Prostate gland (tissue), 2 donors: ENCODE measurements at regions not wholly inside any gene's neighbourhood (a gene's known extent, or its start where the extent isn't known, plus 50 kb on each side); places are given as distances from the start of the nearest gene placed in this dataset.

Experiments
- DNase-seq: peaks from one replicate; pipeline ENCODE4 v3.0.0-alpha.2; 2019; ENCODE audit warnings: low spot score
- H3K27ac ChIP-seq, 2 donors: fragments of 200-600 bp; sonication (generic); 2 replicates each; pipeline ENCODE4 v1.5.1; 2017 to 2019
- H3K27me3 ChIP-seq: fragments of 200-600 bp; sonication (generic); replicated peaks from 2 replicates; pipeline ENCODE4 v1.5.1; 2019; ENCODE audit not compliant: insufficient read depth
- H3K36me3 ChIP-seq, 2 donors: fragments of 200-600 bp; sonication (generic); 1 replicate in 1 of 2; 2 replicates in 1 of 2; pipeline versions ENCODE4 v1.5.1 to v1.8.1; 2017 to 2019
- H3K4me1 ChIP-seq: fragments of 200-600 bp; sonication (generic); replicated peaks from 2 replicates; pipeline ENCODE4 v1.5.1; 2019
- H3K4me3 ChIP-seq, 2 donors: fragments of 200-600 bp; sonication (generic); 2 replicates each; pipeline ENCODE4 v1.5.1; 2017 to 2019
- H3K9me3 ChIP-seq: fragments of 200-600 bp; sonication (generic); 2 replicates; pipeline ENCODE4 v1.5.1; 2017
- CTCF ChIP-seq, 4 experiments: fragments of 200-600 bp in 2 of 4; fragments of 450-650 bp in 2 of 4; sonication (generic) in 2 of 4; IDR thresholded peaks; 1 replicate in 3 of 4; 2 replicates in 1 of 4; pipeline ENCODE4 v1.5.1; 2016 to 2019; ENCODE audit warnings: antibody characterized with exemption in 4 of 4, mild to moderate bottlenecking in 2 of 4, moderate library complexity in 2 of 4
- POLR2A ChIP-seq: fragments of 450-650 bp; IDR thresholded peaks from one replicate; pipeline ENCODE4 v1.6.1; 2016; ENCODE audit warnings: antibody characterized with exemption, mild to moderate bottlenecking
- POLR2AphosphoS5 ChIP-seq: sonication (generic); formaldehyde crosslinking; IDR thresholded peaks from one replicate; pipeline ENCODE4 v1.6.1; 2017; ENCODE audit warnings: antibody characterized with exemption
- WGBS: methylation state at CpG from one replicate; pipeline ENCODE4 v1.1.5; 2018; 5-methylcytosine and 5-hydroxymethylcytosine counted together
- intact Hi-C: fragments of 100-400 bp; cut with DNase I; formaldehyde crosslinking; loops from one replicate; pipeline ENCODE4 v1.14.2; 2022

GRCh38 chr18:78742218-78742745 is 237.3 kb upstream of the SALL3 start:
- Histone ChIP-seq H3K27ac (no peak overlapping the region), H3K9me3 (no peaks in the 10 kb centered on the region), H3K4me3 (no peak overlapping the region), H3K4me1 (no peaks in the 10 kb centered on the region), H3K36me3 (no peaks in the 10 kb centered on the region), H3K27me3 (no peaks in the 10 kb centered on the region)
- no peak for TF ChIP-seq CTCF (IDR thresholded peaks at IDR 0.05)
- no peak for TF ChIP-seq POLR2AphosphoS5
- TF ChIP-seq POLR2A = no peak
- 98% methylated on average over 11 of the region's 11 CpGs for WGBS
- intact Hi-C loops = no loop called here
- DNase-seq = no peak

- intact Hi-C loops = no loop called here
- WGBS = 93% methylated on average over 9 of the region's 9 CpGs
- H3K9me3 ChIP-seq = no peaks in the 10 kb centered on the region
- TF ChIP-seq POLR2A = no peak
- no peak for TF ChIP-seq POLR2AphosphoS5
- no peak for TF ChIP-seq CTCF (IDR thresholded peaks at IDR 0.05)
- H3K27ac ChIP-seq = no peak overlapping the region
- H3K4me3 ChIP-seq = no peak overlapping the region
- DNase-seq = no peak
- no peaks in the 10 kb centered on the region for H3K36me3 ChIP-seq
- no peaks in the 10 kb centered on the region for H3K27me3 ChIP-seq
- H3K4me1 ChIP-seq = no peaks in the 10 kb centered on the region
Observed at GRCh38 chr18:78743078-78743477, 236.5 kb upstream of the SALL3 start.

DNA sequence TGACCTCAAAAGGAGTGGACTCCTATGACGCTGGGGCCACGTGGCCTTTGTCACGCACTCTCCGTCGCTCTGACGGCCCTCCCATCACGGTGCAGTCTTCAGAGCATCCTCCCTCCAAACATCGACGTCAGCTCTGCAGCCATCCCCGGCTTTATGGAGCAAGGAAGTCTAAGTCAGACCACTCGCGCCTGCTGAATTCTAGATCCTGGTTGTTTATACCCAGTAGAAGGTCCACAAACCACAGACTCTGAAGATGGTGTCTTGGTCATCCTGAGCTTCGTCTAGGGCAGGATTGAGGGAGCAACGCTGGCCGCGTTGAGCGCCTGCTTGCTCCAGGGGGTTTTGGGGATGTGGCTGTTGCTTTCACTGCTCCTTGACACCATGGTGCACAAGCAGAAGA is 228.0 kb upstream of the SALL3 start:
- Histone ChIP-seq H3K4me3 (no peak overlapping the region), H3K9me3 (no peaks in the 10 kb centered on the region), H3K27me3 (no peaks in the 10 kb centered on the region), H3K27ac (no peak overlapping the region), H3K4me1 (no peaks in the 10 kb centered on the region), H3K36me3 (no peaks in the 10 kb centered on the region)
- WGBS = 94% methylated on average over 17 of the region's 17 CpGs
- intact Hi-C loops = no loop called here
- no peak for DNase-seq
- no peak for TF ChIP-seq CTCF (IDR thresholded peaks at IDR 0.05)
- no peak for TF ChIP-seq POLR2A
- no peak for TF ChIP-seq POLR2AphosphoS5

DNA sequence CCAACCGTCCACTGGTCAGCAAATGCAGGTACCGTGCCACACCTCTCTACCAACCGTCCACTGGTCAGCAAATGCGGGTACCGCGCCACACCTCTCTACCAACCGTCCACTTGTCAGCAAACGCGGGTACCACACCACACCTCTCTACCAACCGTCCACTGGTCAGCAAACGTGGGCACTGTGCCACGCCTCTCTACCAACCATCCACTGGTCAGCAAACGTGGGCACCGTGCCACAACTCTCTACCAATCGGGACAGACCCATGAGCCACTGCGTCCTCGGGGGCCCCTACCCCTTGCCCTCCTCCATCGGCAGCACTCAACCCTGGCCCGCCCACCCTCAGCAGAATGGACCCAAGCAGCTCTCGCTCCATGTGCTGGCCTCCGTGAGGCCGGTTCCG is 226.4 kb upstream of the SALL3 start:
- no peak for DNase-seq
- H3K27me3 ChIP-seq = no peaks in the 10 kb centered on the region
- TF ChIP-seq CTCF (IDR thresholded peaks at IDR 0.05) (no peak), POLR2A (no peak), POLR2AphosphoS5 (no peak)
- 90% methylated on average over 23 of the region's 23 CpGs for WGBS
- no peaks in the 10 kb centered on the region for H3K4me1 ChIP-seq
- H3K9me3 ChIP-seq = no peaks in the 10 kb centered on the region
- no peaks in the 10 kb centered on the region for H3K36me3 ChIP-seq
- intact Hi-C loops = no loop called here
- H3K27ac ChIP-seq = no peak overlapping the region
- H3K4me3 ChIP-seq = no peak overlapping the region

DNA sequence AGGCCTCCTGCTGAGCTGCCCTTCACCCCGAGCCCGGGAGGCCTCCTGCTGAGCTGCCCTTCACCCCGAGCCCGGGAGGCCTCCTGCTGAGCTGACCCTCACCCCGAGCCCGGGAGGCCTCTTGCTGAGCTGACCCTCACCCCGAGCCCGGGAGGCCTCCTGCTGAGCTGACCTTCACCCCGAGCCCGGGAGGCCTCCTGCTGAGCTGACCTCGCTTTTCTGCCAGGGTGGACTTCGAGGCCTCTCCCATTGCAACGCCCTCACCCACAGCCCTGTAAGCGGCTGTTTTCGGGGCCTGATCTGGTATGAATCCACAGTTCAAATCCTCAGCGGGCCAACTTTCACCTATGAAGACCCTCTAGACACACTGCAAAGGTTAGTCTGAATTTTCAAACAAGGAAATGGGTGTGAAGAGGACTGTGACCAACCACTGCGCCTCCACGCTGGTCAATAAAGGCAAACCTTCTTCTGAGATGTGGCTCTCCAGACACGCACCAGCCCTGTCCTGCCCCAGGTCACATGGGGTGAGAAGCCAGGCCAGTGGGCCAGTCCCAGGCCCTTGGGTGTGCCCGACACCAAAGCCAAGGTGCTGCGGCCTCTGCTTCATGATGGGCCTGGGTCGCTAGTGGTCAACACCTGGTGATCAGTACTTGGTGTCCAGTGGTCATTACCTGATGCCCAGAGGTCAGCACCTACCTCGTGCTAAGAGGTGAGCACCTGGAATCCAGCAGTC is 225.1 kb upstream of the SALL3 start:
- H3K9me3 ChIP-seq = no peaks in the 10 kb centered on the region
- H3K27ac ChIP-seq = no peak overlapping the region
- no peaks in the 10 kb centered on the region for H3K27me3 ChIP-seq
- 93% methylated on average over 20 of the region's 23 CpGs for WGBS
- TF ChIP-seq CTCF (IDR thresholded peaks at IDR 0.05) (no peak), POLR2A (no peak), POLR2AphosphoS5 (no peak)
- no peaks in the 10 kb centered on the region for H3K4me1 ChIP-seq
- no peak overlapping the region for H3K4me3 ChIP-seq
- no peak for DNase-seq
- intact Hi-C loops = no loop called here
- no peaks in the 10 kb centered on the region for H3K36me3 ChIP-seq
